SK-N-SH treated with all-trans-retinoic acid at 6 μM for 48 hours (cell line): ENCODE measurements at regions not wholly inside any gene's neighbourhood (a gene's known extent, or its start where the extent isn't known, plus 50 kb on each side); places are given as distances from the start of the nearest gene placed in this dataset.

Experiments
- ATAC-seq: fragments of 200-7000 bp; cut with Tn5 transposase; 3 replicates; pipeline ENCODE4 v1.9.1; 2020; ENCODE audit warnings: mild to moderate bottlenecking, moderate library complexity
- ARNTL ChIP-seq: fragments of 450-650 bp; formaldehyde crosslinking; IDR thresholded peaks from 2 replicates; pipeline ENCODE4 v1.5.0; 2020; ENCODE audit warnings: low read depth, mild to moderate bottlenecking, moderate library complexity, borderline replicate concordance
- BACH2 ChIP-seq: fragments of 250-450 bp; sonication (Bioruptor Pico); IDR thresholded peaks from 2 replicates; pipeline ENCODE4 v1.9.0; 2021; ENCODE audit warnings: mild to moderate bottlenecking, borderline replicate concordance
- CSDC2 ChIP-seq: fragments of 250-450 bp; sonication (Bioruptor Pico); IDR thresholded peaks from 2 replicates; pipeline ENCODE4 v1.5.0; 2020; ENCODE audit warnings: mild to moderate bottlenecking, moderate library complexity
- ESRRG ChIP-seq: fragments of 250-450 bp; sonication (Bioruptor Pico); IDR thresholded peaks from 2 replicates; pipeline ENCODE4 v1.6.1; 2021; ENCODE audit warnings: mild to moderate bottlenecking
- GLIS3 ChIP-seq: fragments of 250-450 bp; sonication (Bioruptor Pico); IDR thresholded peaks from 2 replicates; pipeline ENCODE4 v1.5.0; 2020; ENCODE audit warnings: mild to moderate bottlenecking, moderate library complexity
- ISL1 ChIP-seq: fragments of 250-450 bp; sonication (Bioruptor Pico); IDR thresholded peaks from 2 replicates; pipeline ENCODE4 v2.1.2; 2022; ENCODE audit warnings: mild to moderate bottlenecking, moderate library complexity
- OSR1 ChIP-seq: fragments of 250-450 bp; sonication (Bioruptor Pico); IDR thresholded peaks from 2 replicates; pipeline ENCODE4 v1.8.0; 2022; ENCODE audit warnings: moderate library complexity, mild to moderate bottlenecking, inconsistent platforms
- POU6F1 ChIP-seq: fragments of 250-450 bp; sonication (Bioruptor Pico); IDR thresholded peaks from 2 replicates; pipeline ENCODE4 v1.8.0; 2021; ENCODE audit warnings: low read depth, mild to moderate bottlenecking, moderate library complexity, borderline replicate concordance
- PPARA ChIP-seq: fragments of 250-450 bp; sonication (Bioruptor Pico); IDR thresholded peaks from 2 replicates; pipeline ENCODE4 v1.5.0; 2020; ENCODE audit warnings: mild to moderate bottlenecking, borderline replicate concordance
- RARB ChIP-seq: fragments of 250-450 bp; sonication (Bioruptor Pico); IDR thresholded peaks from 2 replicates; pipeline ENCODE4 v1.8.0; 2021; ENCODE audit warnings: mild to moderate bottlenecking, moderate library complexity
- SNAI2 ChIP-seq: fragments of 250-450 bp; sonication (Bioruptor Pico); IDR thresholded peaks from 2 replicates; pipeline ENCODE4 v1.5.0; 2020; ENCODE audit warnings: mild to moderate bottlenecking, moderate library complexity
- TCF4 ChIP-seq: fragments of 250-450 bp; sonication (Bioruptor Pico); IDR thresholded peaks from 2 replicates; pipeline ENCODE4 v1.8.0; 2021; ENCODE audit warnings: mild to moderate bottlenecking, moderate library complexity, borderline replicate concordance
- TOX ChIP-seq: fragments of 250-450 bp; sonication (Bioruptor Pico); IDR thresholded peaks from 2 replicates; pipeline ENCODE4 v1.8.0; 2021; ENCODE audit warnings: mild to moderate bottlenecking, moderate library complexity, borderline replicate concordance
- TSHZ2 ChIP-seq: fragments of 250-450 bp; sonication (Bioruptor Pico); IDR thresholded peaks from 2 replicates; pipeline ENCODE4 v1.5.0; 2020; ENCODE audit warnings: mild to moderate bottlenecking, moderate library complexity
- ZC3H10 ChIP-seq: fragments of 250-450 bp; sonication (Bioruptor Pico); IDR thresholded peaks from 2 replicates; pipeline ENCODE4 v1.5.1; 2021; ENCODE audit warnings: mild to moderate bottlenecking, moderate library complexity
- ZFP3 ChIP-seq: fragments of 250-450 bp; sonication (Bioruptor Pico); IDR thresholded peaks from 2 replicates; pipeline ENCODE4 v1.5.0; 2020; ENCODE audit warnings: mild to moderate bottlenecking, moderate library complexity
- ZFP30 ChIP-seq: fragments of 450-650 bp; formaldehyde crosslinking; IDR thresholded peaks from 2 replicates; pipeline ENCODE4 v1.5.0; 2022; ENCODE audit warnings: mild to moderate bottlenecking, moderate library complexity
- ZNF70 ChIP-seq: fragments of 450-650 bp; formaldehyde crosslinking; IDR thresholded peaks from 2 replicates; pipeline ENCODE4 v1.5.0; 2020; ENCODE audit warnings: mild to moderate bottlenecking, moderate library complexity
- ZNF8 ChIP-seq: fragments of 450-650 bp; formaldehyde crosslinking; IDR thresholded peaks from 2 replicates; pipeline ENCODE4 v1.5.0; 2020; ENCODE audit warnings: mild to moderate bottlenecking, moderate library complexity
- TF ChIP-seq, protein P1 (sequence below): fragments of 250-450 bp; sonication (Bioruptor Pico); IDR thresholded peaks from 2 replicates; pipeline ENCODE4 v1.5.1; 2020; ENCODE audit warnings: low read depth, mild to moderate bottlenecking, moderate library complexity
- TF ChIP-seq, protein P2 (sequence below): fragments of 250-450 bp; sonication (Bioruptor Pico); IDR thresholded peaks from 2 replicates; pipeline ENCODE4 v1.8.0; 2020; ENCODE audit warnings: mild to moderate bottlenecking, moderate library complexity, borderline replicate concordance
- TF ChIP-seq, protein P3 (sequence below): fragments of 250-450 bp; sonication (Bioruptor Pico); IDR thresholded peaks from 2 replicates; pipeline ENCODE4 v1.5.1; 2021; ENCODE audit warnings: mild to moderate bottlenecking, moderate library complexity

GRCh38 chr20:56748476-56749377 lies 119.6 kb downstream of the TFAP2C start:
- no peak for ATAC-seq
- TF ChIP-seq, protein P1, sequence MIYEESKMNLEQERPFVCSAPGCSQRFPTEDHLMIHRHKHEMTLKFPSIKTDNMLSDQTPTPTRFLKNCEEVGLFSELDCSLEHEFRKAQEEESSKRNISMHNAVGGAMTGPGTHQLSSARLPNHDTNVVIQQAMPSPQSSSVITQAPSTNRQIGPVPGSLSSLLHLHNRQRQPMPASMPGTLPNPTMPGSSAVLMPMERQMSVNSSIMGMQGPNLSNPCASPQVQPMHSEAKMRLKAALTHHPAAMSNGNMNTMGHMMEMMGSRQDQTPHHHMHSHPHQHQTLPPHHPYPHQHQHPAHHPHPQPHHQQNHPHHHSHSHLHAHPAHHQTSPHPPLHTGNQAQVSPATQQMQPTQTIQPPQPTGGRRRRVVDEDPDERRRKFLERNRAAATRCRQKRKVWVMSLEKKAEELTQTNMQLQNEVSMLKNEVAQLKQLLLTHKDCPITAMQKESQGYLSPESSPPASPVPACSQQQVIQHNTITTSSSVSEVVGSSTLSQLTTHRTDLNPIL (CRISPR knock-in tag), result no peak
- TF ChIP-seq ZNF8 (CRISPR knock-in tag), result no peak
- no peak for TF ChIP-seq RARB (CRISPR knock-in tag)
- no peak for TF ChIP-seq PPARA (CRISPR knock-in tag)
- TF ChIP-seq ISL1 (CRISPR knock-in tag), result no peak
- no peak for TF ChIP-seq ZFP30 (CRISPR knock-in tag)
- TF ChIP-seq ZNF70 (CRISPR knock-in tag), result no peak
- no peak for TF ChIP-seq ZC3H10 (CRISPR knock-in tag)
- TF ChIP-seq, protein P2, sequence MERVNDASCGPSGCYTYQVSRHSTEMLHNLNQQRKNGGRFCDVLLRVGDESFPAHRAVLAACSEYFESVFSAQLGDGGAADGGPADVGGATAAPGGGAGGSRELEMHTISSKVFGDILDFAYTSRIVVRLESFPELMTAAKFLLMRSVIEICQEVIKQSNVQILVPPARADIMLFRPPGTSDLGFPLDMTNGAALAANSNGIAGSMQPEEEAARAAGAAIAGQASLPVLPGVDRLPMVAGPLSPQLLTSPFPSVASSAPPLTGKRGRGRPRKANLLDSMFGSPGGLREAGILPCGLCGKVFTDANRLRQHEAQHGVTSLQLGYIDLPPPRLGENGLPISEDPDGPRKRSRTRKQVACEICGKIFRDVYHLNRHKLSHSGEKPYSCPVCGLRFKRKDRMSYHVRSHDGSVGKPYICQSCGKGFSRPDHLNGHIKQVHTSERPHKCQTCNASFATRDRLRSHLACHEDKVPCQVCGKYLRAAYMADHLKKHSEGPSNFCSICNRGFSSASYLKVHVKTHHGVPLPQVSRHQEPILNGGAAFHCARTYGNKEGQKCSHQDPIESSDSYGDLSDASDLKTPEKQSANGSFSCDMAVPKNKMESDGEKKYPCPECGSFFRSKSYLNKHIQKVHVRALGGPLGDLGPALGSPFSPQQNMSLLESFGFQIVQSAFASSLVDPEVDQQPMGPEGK (CRISPR knock-in tag), result no peak
- TF ChIP-seq ARNTL, result no peak
- TF ChIP-seq OSR1 (CRISPR knock-in tag), result no peak
- TF ChIP-seq ZFP3 (CRISPR knock-in tag), result no peak
- no peak for TF ChIP-seq BACH2 (CRISPR knock-in tag)
- no peak for TF ChIP-seq TCF4 (CRISPR knock-in tag)
- no peak for TF ChIP-seq TSHZ2 (CRISPR knock-in tag)
- TF ChIP-seq ESRRG (CRISPR knock-in tag), result no peak
- TF ChIP-seq, protein P3, sequence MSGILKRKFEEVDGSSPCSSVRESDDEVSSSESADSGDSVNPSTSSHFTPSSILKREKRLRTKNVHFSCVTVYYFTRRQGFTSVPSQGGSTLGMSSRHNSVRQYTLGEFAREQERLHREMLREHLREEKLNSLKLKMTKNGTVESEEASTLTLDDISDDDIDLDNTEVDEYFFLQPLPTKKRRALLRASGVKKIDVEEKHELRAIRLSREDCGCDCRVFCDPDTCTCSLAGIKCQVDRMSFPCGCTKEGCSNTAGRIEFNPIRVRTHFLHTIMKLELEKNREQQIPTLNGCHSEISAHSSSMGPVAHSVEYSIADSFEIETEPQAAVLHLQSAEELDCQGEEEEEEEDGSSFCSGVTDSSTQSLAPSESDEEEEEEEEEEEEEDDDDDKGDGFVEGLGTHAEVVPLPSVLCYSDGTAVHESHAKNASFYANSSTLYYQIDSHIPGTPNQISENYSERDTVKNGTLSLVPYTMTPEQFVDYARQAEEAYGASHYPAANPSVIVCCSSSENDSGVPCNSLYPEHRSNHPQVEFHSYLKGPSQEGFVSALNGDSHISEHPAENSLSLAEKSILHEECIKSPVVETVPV, result no peak
- no peak for TF ChIP-seq SNAI2 (CRISPR knock-in tag)
- TF ChIP-seq GLIS3 (CRISPR knock-in tag), result no peak

- TF ChIP-seq ZNF8 (CRISPR knock-in tag) (no peak), CSDC2 (no peak), ZC3H10 (CRISPR knock-in tag) (no peak), TOX (CRISPR knock-in tag) (no peak), ZFP30 (CRISPR knock-in tag) (no peak), SNAI2 (CRISPR knock-in tag) (no peak), ZFP3 (CRISPR knock-in tag) (no peak), ESRRG (CRISPR knock-in tag) (no peak), ZNF70 (CRISPR knock-in tag) (no peak), POU6F1 (CRISPR knock-in tag) (no peak), BACH2 (CRISPR knock-in tag) (no peak), GLIS3 (CRISPR knock-in tag) (no peak)
- TF ChIP-seq, protein P2 (CRISPR knock-in tag), result no peak
- no peak for ATAC-seq
Measured at GRCh38 chr20:56750430-56750829, 121.3 kb downstream of the TFAP2C start.
